HG03442 (cell line): ENCODE measurements at regions not wholly inside any gene's neighbourhood (a gene's known extent, or its start where the extent isn't known, plus 50 kb on each side); places are given as distances from the start of the nearest gene placed in this dataset.

Source experiments
- ATAC-seq: cut with Tn5 transposase; IDR thresholded peaks from one replicate; pipeline ENCODE4 v1.9.1; 2021; ENCODE audit warnings: mild to moderate bottlenecking, moderate library complexity; ENCODE audit not compliant: unreplicated experiment

DNA sequence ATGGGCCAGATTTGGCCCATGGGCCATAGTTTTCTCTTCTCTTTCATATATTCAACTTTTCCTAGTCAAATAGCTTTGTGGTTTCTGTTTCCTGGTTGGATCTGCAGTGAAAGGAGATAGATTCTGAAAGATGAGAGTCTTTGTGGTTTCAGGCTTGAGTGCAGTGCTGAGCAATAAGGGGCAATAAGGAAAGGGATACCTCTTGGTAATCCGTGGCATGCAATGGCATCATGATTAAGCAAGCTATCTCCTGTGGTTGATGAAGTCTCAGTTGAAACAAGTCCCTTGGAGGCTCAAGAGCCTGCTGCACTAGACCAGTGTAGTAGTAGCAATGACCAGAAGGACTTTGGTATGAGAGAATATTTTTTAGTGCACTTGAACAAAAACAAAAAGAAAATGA is 187.7 kb upstream of the CNTNAP2 start:
- ATAC-seq, result no peak

DNA sequence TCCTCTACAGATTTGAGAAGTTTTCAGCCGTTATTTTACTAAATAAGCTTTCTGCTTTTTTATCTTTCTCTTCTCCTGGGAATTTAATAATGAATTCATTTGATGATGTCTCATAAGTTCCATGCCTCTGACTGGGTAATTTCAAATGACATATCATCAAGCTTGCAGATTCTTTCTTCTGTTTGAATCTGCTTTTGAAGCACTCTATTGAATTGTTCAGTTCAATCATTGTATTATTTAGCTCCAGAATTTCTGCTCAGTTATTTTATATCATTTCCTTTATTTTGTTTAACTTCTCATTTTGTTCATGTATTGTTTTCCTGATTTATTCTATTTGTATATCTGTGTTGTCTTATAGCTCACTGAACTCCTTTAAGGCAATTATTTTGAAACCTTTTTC is 196.9 kb upstream of the CNTNAP2 start:
- no peak for ATAC-seq

DNA sequence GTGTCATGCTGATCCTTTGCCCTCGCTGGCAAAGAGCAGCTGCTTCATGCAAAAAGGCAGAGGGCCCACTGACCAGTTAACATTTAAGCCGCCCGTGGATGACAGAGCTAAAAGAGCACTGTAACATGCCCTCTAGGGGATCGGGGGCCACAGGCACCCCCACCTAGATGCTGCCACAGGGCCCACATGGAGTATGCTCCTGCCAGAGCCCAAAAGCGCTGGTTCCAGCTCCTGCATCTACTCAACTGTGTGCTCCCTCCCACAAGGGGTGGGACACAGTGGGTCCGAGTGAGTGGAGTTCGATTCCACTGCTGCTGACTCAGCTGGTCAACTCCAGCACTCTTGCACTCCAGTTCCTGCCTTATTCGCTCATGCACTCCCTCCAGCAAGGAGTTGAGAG is 199.8 kb upstream of the CNTNAP2 start:
- no peak for ATAC-seq

DNA sequence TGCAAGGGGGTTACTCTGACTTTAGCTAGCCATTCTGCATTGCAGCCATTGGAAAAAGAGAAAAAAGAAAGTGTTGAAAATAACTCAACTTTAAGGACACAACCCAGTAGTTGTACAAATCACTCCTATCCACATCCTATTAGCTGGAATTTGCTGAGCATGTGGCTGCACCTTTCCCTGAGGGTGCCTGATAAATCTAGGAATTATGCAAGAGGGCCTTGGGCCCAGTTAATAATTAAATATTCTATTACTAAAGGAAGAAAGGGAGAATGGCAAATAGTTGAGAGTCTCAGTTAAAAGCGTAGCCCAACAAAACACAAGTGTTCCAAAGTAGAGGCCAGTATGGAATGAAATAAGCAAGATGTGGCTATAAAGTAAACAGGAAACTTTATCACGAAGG is 200.9 kb upstream of the CNTNAP2 start:
- no peak for ATAC-seq

DNA sequence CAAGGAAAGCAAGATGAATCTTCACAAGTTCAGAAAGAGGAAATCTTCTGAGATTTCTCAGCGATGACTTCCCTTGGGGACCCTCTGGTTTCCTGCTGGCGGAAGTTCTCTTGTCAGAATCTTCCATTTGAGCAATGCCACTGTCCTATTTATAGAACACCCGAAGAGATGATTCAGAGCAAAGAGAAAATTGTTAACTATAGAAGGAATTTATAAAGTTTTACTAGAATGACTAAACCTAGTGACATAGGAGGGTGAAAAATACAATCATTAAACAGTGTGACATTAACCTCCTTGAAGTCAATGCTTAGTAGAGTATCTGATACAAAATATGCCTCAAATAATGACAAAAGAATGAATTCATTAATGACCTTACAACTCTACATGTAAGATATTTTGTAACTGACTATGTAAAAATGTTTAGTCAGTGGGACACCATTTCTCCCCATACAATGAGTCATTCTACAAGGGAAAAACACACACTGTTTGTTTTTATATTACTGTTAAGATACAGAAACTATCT is 206.5 kb upstream of the CNTNAP2 start:
- peak; percentile 39 for ATAC-seq

DNA sequence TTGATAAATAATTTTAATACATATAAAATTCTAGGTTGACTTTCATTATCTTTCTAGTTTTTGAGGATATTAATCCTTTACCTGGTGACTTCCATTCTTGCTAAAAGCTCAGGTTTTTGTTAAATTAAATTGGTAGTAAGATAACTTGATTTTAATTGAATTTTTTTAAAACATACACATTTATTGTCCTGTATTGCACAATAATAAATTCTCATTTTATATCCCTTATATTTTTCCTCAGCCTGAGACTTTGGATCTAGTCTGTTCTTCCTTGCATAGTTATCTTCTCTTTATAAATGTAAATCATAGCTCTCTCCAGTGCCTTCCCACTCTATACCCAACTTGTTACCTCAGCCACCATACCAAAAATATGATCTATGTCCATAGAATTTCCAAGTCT is 212.9 kb upstream of the CNTNAP2 start:
- ATAC-seq, result no peak

DNA sequence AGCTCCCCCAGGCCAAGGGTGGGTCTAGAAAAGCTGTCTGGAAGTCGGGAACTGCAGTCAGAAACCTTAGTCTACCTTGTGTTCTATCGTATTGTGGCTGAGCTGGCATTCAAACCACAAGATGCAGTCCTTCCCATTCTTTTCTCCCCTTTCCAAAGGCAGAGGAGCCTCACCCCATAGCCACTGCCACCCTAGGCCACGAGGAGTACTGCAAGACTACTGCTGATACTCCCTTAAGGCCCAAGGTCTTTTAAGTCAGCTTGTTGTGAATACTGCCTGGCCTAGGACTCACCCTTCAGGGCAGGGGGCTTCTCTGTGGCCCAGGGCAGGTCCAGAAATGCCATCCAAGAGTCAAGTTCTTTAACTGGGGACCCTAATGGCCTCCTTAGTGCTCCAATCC is 214.5 kb upstream of the CNTNAP2 start:
- no peak for ATAC-seq

DNA sequence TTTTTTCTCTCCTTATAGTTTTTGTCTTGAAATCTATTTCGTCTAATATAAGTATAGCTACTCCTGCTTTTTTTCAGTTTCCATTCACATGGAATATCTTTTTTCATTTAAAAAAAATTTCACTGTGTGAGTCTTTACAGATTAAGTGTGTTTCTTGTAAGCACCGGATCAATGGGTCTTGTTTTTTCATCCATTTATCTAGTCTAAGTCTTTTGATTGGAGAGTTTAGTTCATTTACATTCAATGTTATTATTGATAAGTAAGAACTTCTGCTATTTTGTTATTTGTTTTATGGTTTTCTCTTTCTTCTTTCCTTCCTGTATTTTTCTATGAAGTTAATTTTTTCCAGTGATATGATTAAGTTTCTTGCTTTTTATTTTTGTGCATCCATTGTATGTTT is 216.7 kb upstream of the CNTNAP2 start:
- no peak for ATAC-seq

DNA sequence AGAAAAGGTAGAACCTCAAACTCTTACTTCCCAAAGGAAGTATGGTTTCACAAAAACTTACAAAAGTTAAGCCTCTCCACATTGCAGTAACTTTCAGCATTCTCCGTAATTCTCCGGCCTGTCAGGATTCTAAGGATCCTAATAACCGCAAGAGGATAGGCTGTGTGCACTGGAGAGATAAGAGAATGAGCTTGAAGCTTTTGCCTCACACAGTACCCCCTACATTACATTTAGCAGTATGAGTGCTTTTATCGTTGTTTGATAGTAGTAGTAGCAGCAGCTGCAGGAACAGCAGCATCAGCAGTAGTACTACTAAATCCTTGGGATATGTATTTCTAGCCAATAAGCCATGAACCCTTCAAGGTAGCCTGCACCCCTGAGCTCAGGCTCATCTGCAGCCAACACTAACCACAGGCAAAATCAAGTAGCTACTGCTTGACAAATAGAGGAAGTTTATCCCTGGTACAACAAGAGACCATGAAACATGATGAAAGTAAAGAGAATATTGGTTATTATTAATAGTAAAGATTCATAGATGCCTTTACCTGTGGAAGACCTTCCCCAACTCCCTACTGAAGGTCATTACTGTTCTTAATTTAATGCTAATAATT is 222.6 kb upstream of the CNTNAP2 start:
- no peak for ATAC-seq

DNA sequence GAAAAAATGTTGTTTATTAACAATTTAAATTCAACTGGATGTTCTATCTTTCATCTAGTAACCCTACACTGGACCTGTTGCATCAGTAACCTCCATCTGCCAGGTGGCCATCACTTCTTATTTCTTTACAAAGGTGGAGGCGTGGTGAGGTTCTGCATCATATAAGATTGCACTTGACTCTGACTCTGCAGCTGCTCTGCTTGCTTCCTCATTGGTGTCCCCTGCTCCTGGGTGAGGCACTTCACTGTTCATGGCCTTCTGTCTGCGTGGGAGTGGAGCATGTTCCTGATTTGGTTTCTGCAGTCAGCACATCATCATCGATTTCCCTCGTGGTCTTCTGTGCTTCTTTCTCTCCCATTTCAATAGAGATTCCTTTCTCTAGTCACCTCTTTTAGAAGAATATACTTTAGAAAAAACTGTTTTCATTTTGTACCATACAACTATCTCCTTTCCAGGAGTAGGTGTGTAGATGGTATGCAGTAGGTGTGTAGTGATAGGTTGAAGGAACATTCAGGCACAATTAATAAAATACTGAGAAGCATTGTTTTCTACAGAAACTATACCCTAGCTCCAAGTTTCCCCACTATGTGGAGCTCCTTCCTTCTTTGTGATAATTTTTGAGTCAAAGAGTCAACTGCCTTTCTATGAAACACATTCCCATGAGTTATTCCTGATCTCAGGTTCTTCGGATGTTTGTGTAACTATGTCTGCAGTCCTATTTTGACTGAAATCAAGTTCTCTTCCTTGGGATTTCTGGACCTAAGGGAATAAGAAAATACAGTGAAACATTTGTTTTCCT is 231.7 kb upstream of the CNTNAP2 start:
- ATAC-seq, result no peak

DNA sequence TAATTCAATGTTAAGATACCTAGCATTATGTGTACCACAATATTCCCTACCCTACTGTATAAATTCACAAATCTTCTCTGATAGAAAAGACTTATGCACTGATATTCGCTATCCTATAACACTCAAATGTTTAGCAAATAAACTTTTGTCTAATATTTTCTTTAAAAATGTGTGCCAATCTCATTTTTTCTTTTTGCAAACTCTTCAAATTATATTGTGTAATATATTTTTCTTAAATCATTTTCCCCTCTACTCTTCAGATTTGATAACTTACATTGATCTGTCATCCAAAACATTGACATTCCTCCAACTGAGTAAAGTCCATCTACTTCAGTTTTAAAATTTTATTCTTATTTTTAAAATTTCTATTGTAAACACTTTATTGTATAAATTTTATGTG is 240.2 kb upstream of the CNTNAP2 start:
- no peak for ATAC-seq

DNA sequence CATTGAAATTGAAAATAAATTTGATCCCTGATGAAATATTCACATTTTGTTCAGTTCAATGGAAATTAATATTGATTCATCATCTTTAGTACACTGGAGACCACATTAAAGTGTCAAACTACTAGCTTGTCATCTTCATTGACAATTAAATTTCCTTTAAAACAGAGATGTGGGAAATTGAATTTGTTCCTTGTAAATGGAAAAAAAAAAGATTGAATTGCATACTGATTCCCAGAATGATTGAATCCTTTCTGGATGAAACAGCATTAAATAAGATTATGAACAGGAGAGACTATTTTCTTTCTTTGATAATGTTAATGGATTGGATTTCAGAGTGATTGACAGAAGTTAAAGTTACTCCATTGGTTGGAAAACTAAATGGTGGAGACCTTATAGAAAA is 241.3 kb upstream of the CNTNAP2 start:
- ATAC-seq, result no peak

DNA sequence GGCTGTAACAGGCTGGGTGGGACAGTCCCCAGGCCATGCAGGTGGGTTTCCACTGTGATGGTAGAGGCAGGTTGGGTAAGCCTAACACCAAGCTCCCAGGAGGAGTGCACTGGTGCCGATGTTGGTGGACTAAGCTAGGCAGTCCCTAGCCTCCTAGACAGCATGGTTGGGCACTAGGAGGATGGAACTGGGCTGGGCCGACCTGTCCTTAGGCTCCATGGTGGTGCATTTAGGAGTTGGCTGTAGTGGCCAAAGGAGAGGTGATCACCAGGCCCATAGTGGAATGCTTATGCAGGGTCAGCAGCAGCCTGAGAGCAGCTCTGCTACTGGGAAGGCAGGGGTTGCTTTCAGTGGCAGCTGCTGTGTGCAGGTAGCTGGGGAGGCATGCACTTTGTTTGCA is 247.7 kb upstream of the CNTNAP2 start:
- ATAC-seq, result no peak

DNA sequence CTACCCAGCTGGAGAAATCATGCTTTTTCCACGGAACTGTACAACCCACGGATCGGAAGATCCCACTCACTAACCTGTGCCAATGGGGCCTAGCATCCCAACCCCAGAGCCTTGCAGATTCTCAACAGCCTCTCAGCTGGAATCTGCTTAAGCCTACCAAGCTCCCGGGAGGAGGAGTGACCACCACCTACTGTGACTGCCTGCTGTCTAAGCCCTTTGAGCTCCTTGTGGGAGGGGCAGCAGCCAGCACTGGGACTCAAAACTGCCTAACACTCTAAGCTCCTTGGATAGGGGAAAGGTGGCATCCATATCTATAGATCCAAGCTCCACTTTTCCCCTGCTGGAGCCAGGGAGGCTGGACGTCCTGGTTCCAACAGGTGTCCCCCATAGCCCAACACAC is 254.4 kb upstream of the CNTNAP2 start:
- no peak for ATAC-seq

DNA sequence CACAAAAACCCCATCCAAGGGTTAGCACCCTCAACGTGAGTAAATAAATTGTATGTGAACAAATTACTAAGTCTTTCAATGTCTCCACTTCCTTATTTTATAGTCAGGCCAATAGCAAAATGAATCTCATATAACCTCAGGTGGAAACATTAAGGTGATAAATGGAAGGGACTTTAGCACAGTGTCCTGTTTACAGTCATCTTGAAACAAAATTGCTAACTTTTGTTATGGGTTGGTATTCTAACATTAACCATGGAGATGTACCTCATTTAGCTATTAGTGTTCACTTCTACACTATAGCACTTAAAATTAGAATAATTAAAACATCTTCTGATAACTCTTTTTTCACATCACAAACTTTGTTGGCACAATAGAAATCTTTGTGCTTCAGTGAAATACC is 255.8 kb upstream of the CNTNAP2 start:
- no peak for ATAC-seq

DNA sequence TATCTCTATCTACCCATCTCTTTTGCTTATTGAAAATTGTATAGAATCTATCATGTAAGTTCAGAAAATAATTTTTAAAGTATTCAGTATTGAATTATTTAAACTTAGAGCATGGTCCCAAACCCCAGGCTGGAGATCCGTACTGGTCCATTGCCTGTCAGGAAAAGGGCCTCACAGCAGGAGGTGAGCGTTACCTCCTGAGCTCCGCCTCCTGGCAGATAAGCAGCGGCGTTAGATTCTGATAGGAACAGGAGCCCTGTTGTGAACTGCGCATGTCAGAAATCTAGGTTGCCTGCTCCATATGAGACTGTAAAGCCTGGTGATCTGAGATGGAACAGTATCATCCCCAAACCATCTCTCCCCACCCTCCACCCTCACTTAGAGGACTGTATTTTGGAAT is 266.0 kb upstream of the CNTNAP2 start:
- ATAC-seq, result no peak

DNA sequence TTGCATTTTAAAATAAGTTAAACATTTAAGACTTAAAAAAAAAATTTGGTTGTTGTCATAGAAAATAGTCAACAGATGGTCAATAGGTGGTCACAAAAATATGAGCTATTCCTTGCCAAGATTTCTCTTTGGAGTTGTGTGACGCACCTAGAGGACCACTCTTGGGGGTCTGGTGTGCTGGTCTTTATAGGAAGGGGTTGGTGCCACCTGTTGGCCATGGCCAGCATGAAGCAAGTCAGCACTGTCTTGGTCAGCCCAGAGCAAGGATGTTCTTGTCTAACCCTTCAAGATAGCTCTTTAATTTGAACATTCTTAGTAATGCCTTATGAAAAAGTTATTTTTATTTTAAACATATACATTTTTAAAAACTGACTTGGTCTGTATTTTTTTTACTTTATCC is 267.9 kb upstream of the CNTNAP2 start:
- no peak for ATAC-seq

DNA sequence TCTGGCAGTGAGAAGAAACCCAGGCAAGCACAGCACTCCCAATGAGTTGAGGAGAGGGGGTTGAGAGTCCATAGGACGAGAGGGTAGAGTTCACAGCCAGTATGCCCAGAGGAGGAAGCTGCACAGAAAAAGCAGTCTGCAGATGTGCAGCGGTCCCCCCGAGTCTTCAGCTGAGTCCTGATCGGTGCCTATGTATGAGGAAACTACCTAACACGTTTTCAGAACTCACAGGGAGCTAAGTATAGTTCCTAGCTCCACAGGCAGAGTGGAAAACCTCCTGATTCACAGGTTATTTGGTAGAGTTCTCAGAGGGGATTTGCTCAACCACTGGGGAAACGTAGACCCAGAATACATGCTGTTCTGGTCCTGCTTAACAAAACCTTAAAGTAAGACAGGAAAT is 271.3 kb upstream of the CNTNAP2 start:
- no peak for ATAC-seq

DNA sequence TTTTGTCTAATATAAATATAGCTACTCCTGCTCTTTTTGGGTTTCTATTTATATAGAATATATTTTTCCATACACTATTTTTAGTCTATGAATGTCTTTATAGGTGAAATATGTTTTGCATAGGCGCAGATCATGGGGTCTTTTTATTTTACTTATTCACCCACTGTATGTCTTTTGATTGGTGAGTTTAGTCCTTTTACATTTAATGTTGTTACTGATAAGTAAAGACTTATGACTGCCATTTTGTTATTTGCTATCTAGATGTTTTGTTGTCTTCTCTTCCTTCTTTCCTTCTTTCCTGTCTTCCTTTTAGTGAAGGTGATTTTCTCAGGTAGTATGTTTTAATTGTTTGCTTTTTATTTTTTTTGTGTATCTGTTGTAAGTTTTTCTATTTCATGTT is 276.8 kb upstream of the CNTNAP2 start:
- ATAC-seq, result no peak

DNA sequence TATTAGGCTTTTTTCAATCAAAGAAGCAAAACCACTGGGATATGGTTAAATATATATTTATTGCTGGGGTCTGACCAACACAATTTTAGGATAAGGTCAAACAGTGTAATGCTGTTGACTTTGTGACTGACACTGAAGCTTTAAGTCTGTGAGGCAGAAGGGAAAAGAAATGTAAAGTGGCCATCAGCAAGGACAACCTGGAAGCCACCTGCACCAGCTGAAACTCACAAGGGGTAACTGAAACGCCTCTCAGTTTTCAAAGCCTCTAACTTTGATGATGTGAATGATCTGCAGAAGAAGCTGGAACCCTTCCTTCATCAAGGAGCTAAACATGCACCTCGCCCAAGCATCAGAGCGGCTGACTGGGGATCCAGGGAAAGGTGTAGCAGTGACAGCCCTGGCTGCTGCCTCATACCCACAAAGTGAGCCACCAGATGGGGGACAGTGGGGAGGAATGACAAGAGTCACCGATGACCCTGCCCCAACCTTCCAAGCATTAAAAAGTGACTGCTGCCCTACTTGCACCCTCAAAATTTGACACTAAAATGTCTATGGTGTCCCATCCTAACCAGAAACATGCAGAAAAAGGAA is 284.9 kb upstream of the CNTNAP2 start:
- ATAC-seq, result no peak

DNA sequence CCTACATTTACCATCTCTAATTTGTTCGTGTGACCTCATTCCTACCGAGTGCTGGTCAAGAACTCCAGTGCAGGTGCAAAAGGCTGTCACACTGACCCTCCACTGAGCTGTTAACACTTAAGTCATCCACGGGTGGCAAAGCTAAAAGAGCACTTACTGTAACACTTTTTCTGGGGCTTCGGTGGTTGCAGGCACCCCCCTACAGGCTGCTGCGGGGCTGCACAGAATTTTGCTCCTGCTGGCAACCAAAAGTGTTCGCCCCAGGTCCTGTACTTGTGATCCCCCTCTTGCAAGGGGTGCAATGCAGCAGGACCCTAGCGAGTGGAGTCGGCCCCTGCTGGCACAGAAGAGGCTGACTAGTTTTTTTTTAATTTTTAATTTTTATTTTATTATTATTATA is 298.9 kb upstream of the CNTNAP2 start:
- ATAC-seq, result no peak

DNA sequence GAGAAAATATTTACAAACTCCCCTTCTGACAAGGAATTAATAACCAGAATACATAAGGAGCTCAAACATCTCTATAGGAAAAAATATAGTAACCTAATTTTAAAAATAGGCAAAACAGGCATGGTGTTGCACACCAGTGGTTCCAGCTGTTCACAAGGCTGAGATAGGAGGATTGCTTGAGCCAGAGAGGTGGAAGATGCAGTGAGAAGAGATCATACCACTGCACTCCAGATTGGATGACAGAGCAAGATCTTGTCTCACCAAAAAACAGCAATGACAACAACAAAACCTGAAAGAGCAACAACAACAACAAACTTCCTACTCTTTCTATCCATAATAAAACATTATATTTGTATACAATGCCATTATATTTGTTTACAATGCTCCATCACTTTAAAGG is 304.4 kb upstream of the CNTNAP2 start:
- ATAC-seq, result no peak
